Head of caudate nucleus (tissue), 42 donors: ENCODE measurements at regions not wholly inside any gene's neighbourhood (a gene's known extent, or its start where the extent isn't known, plus 50 kb on each side); places are given as distances from the start of the nearest gene placed in this dataset.
"Not testable (repeated sequence)": the region's sequence is repeated elsewhere in the genome, so short reads cannot be mapped to it uniquely, and the experiment has no call there.

Experiments used
- DNase-seq, 42 donors: peaks; one replicate each; pipeline versions ENCODE4 v3.0.0 to v3.0.0-alpha.2; 2020 to 2021; ENCODE audit warnings: mixed read lengths in 7 of 42
- intact Hi-C: fragments of 100-400 bp; cut with DNase I; formaldehyde crosslinking; loops from one replicate; pipeline ENCODE4 v1.15.0; 2022

- no peak for DNase-seq
- intact Hi-C loops: no loop called here
Observed at GRCh38 chr11:97739932-97740800, 1280.6 kb upstream of the CNTN5 start.

- DNase-seq: no peak
- intact Hi-C loops: no loop called here
Observed at GRCh38 chr11:97740801-97741151, 1280.0 kb upstream of the CNTN5 start.

- intact Hi-C loops: no loop called here
- no peak for DNase-seq
Observed at GRCh38 chr11:97742717-97743116, 1278.0 kb upstream of the CNTN5 start.

GRCh38 chr11:97743205-97743742 lies 1277.5 kb upstream of the CNTN5 start:
- DNase-seq: no peak
- intact Hi-C loops: no loop called here

- no peak for DNase-seq
- intact Hi-C loops: no loop called here
Observed at GRCh38 chr11:97745515-97746050, 1275.2 kb upstream of the CNTN5 start.

- intact Hi-C loops: no loop called here
- DNase-seq: no peak
Observed at GRCh38 chr11:97746818-97747217, 1273.9 kb upstream of the CNTN5 start.

GRCh38 chr11:97751405-97751804 lies 1269.3 kb upstream of the CNTN5 start:
- intact Hi-C loops: no loop called here
- DNase-seq: peak in 9 of 42 donors; percentile 1 to 32 (median 6)

- DNase-seq: no peak
- intact Hi-C loops: no loop called here
Observed at GRCh38 chr11:97751952-97752351, 1268.8 kb upstream of the CNTN5 start.

GRCh38 chr11:97754976-97755375 lies 1265.8 kb upstream of the CNTN5 start:
- intact Hi-C loops: no loop called here
- no peak for DNase-seq

GRCh38 chr11:97756571-97757335 lies 1264.0 kb upstream of the CNTN5 start:
- intact Hi-C loops: no loop called here

GRCh38 chr11:97761175-97761574 lies 1259.6 kb upstream of the CNTN5 start:
- DNase-seq: no peak
- intact Hi-C loops: no loop called here

More at GRCh38 chr11:97756571-97757335, 1264.0 kb upstream of the CNTN5 start:
- no peak for DNase-seq

GRCh38 chr11:97764193-97764592 lies 1256.6 kb upstream of the CNTN5 start:
- no peak for DNase-seq
- intact Hi-C loops: no loop called here

GRCh38 chr11:97764605-97765004 lies 1256.1 kb upstream of the CNTN5 start:
- intact Hi-C loops: no loop called here
- no peak for DNase-seq

- no peak for DNase-seq
- intact Hi-C loops: no loop called here
Observed at GRCh38 chr11:97770570-97770969, 1250.2 kb upstream of the CNTN5 start.

- no peak for DNase-seq
- intact Hi-C loops: no loop called here
Observed at GRCh38 chr11:97772705-97773104, 1248.0 kb upstream of the CNTN5 start.

- intact Hi-C loops, DNase-seq: not testable (repeated sequence)
Observed at GRCh38 chr11:97784388-97784787, 1236.4 kb upstream of the CNTN5 start.

GRCh38 chr11:97786961-97787360 lies 1233.8 kb upstream of the CNTN5 start:
- intact Hi-C loops: no loop called here
- no peak for DNase-seq

- intact Hi-C loops: no loop called here
- no peak for DNase-seq
Observed at GRCh38 chr11:97794876-97795275, 1225.9 kb upstream of the CNTN5 start.

GRCh38 chr11:97800891-97801290 lies 1219.9 kb upstream of the CNTN5 start:
- no peak for DNase-seq
- intact Hi-C loops: no loop called here
